ENCODE measurements at regions not wholly inside any gene's neighbourhood (a gene's known extent, or its start where the extent isn't known, plus 50 kb on each side); places are given as distances from the start of the nearest gene placed in this dataset.

GRCh38 chr1:51032936-51033335 lies 62.9 kb downstream of the CDKN2C start:
- TF ChIP-seq CTCF (IDR thresholded peaks at IDR 0.05; ENCODE audit: low read depth, low read length, missing input control): no peak
- TF ChIP-seq HNF4A (conservative IDR thresholded peaks at IDR 0.05): no peak
- no peak for TF ChIP-seq REST (IDR thresholded peaks at IDR 0.05)
- no peak for TF ChIP-seq RXRA (IDR thresholded peaks at IDR 0.05)
- no peak for TF ChIP-seq FOXA1 (IDR thresholded peaks at IDR 0.05)
- TF ChIP-seq EGR1 (IDR thresholded peaks at IDR 0.05; ENCODE audit: low read depth in 2 of 2): no peak
- TF ChIP-seq JUND (IDR thresholded peaks at IDR 0.05): no peak
- TF ChIP-seq MAX (IDR thresholded peaks at IDR 0.05): no peak
- TF ChIP-seq ZBTB33 (IDR thresholded peaks at IDR 0.05): no peak
- TF ChIP-seq GABPA (IDR thresholded peaks at IDR 0.05 in 1 of 2, conservative IDR thresholded peaks at IDR 0.05 in 1 of 2): no peak
- TF ChIP-seq YY1 (IDR thresholded peaks at IDR 0.05): no peak
- no peak for TF ChIP-seq SP1 (IDR thresholded peaks at IDR 0.05)
- TF ChIP-seq ATF3 (IDR thresholded peaks at IDR 0.05): no peak
- TF ChIP-seq TAF1 (conservative IDR thresholded peaks at IDR 0.05): no peak

All from liver (tissue), 3 donors.